MM.1S (cell line): ENCODE measurements at regions not wholly inside any gene's neighbourhood (a gene's known extent, or its start where the extent isn't known, plus 50 kb on each side); places are given as distances from the start of the nearest gene placed in this dataset.

ENCODE experiments used
- CTCF ChIP-seq: fragments of 300-600 bp; sonication (generic); IDR thresholded peaks from 2 replicates; pipeline ENCODE4 v1.5.1; 2016; ENCODE audit warnings: antibody characterized with exemption, low read length, mixed read lengths
- EZH2 ChIP-seq: fragments of 300-600 bp; sonication (generic); optimal IDR thresholded peaks from 2 replicates; pipeline ENCODE3; 2017; ENCODE audit warnings: low read depth, mild to moderate bottlenecking, antibody characterized with exemption, low read length, mixed read lengths

DNA sequence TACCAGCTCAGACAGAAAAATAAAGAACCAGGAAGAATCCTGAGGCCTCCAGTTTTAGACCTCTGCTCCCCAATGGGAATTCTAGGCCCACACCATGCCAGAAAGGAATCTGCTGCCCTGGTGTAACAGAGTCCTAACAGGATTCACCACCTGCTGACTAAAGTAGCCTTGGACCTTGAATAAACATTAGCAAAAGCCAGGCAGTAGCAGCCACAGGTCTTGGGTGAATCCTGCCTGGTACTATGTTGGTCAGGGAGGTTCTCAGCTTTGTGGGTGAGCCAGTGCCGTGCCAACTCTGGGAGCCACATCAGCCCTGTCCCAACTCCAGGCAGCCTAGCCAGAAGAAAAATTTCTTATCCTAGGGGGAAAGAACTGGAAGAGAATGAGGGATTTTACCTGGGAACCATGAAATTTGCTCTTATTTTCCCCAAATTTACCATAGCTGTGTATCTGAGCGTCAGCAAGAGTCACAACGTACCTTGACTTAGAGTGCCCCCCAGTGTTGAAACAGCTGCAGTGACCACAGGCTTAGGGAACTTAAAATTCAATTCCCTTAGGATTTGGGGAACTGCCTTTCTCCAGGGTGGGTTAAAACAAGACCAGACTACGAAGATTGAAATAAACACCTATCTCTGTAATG, 1895.6 kb upstream of the PRR20A start:
- peak; percentile 50 for TF ChIP-seq CTCF
- no peak for TF ChIP-seq EZH2
